ENCODE measurements at regions not wholly inside any gene's neighbourhood (a gene's known extent, or its start where the extent isn't known, plus 50 kb on each side); places are given as distances from the start of the nearest gene placed in this dataset.

DNA sequence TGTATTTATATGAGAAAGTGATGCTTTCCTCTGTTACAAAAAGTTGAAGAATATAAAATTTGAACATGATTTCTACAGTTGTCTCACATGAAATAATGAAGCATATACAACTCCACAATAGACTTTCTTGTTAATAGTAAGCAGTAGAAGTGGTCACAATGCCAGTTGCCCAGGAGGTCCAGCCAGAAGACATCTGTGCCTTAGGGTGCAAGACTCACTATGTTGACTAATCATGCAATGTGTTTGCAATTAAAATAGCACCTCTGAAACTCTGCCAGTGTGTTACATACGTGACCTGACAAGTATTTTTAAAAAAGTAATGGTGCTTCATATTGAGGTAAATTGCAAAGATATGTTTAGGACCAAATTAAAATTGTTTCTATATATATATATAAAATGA, 547.2 kb downstream of the ETV1 start:
- DNase-seq (ENCODE audit: low read depth in 2 of 2): no peak

DNA sequence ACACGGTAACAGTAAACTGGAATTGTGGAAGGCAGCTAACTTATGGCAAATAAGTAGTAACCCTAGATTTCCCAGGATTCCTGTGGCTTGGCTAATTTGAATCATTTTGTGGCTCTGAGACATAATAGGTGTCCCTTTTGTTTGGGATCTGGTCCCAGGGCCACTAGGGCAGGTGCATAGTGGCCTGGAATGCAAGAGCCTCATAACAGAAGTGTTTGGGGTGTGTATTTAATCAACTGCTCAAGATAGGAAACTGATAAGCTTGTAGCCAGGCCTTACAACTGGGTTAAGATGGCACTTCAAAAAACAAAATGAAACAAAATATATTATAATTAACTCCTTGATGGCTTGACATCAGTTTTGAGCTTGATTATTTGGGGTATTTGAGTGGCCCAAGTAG, 541.8 kb downstream of the ETV1 start:
- no peak for DNase-seq (ENCODE audit: low read depth in 2 of 2)

- no peak for DNase-seq (ENCODE audit: low read depth in 2 of 2)
These were observed 541.2 kb downstream of the ETV1 start for GRCh38 chr7:13448243-13448642.

DNA sequence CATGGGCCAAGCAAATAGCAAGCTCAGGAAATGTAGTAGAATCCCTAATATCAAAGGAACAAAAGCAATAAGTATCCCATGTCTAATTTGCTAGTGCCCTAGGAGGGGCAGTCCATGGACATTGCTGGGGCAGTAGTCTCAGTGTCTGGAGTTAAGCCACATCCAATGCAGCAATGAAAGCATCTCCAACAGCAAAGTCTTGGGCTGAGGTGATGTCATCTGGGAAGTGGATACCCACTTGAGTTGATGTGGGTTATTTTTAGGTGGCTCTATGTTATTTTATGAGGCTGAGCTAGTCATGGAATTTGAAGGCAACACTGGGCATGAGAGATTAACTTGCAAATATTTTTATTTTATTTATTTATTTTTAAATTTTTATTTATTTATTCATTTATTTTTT, 540.0 kb downstream of the ETV1 start:
- DNase-seq (ENCODE audit: low read depth in 2 of 2): no peak

DNA sequence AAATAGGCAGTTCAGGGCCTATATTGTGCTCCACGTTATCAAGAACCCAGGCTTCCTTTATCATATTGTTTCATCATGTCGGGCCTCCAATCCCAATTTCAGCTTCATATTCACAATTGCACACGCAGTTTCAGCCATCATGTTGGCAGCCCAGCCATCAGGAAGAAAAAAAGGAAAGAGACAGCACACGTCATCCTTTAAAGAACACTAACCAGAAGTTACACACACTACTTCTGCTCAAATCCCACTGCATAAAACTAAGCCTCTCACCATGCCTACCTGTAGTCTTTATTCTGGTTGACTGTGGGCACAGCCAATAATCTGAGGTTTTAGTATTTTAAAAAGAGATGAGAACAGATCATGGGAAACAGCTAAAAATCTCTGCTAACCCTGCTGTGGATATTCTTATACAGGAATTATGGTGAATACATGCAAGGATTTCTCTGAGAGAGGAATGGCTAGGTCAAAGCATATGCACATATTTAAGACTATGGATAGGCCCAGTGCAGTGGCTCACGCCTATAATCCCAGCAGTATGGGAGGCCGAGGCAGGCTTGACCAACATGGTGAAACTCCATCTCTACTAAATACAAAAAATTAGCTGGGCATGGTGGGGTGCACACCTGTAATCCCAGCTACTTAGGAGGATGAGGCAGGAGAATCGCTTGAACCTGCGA, 534.4 kb downstream of the ETV1 start:
- DNase-seq (ENCODE audit: low read depth in 2 of 2): no peak

DNA sequence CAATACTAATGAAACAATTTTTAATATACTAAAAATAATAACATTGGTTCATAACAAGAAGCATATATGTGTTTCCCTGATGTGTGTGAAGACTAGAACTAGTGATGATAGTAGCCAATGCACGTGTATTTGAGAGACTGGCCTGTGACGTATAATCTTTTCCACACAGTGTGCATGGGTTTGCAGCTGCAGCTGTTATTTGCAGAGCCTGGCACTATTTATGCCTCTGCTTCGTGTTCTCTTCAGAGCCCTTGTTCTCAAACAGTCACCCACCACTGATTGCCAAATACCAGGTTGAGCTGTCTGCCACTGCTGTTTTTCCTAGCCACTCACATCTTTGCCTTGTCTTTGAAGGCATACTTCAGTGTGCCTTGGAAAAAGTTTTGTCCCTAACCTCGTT, 531.7 kb downstream of the ETV1 start:
- DNase-seq (ENCODE audit: low read depth in 2 of 2): no peak

- no peak for DNase-seq (ENCODE audit: low read depth in 2 of 2)
These were observed 522.5 kb downstream of the ETV1 start for GRCh38 chr7:13466874-13467547.

DNA sequence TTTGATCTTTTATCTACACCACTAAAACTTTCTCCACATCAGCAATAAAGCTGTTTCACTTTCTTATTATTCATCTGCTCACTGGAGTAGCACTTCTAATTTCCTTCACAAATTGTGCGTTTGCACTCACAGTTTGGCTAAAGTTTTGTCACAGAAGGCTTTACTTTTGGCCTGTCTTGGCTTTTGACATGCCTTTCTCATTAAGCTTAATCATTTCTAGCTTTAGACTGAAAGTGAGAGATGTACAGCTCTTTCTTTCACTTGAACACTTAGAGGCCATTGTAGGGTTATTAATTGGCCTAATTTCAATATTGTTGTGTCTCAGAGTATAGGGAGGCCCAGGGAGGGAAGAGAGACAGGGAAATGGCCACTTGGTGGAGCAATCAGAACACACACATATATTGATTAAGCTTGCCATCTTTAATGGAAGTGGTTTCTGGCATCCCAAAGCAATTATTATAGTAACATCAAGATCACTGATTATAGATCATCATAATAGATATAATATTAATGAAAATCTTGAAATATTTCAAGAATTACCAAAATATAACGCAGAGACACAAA, 512.5 kb downstream of the ETV1 start:
- DNase-seq (ENCODE audit: low read depth in 2 of 2): no peak

GRCh38 chr7:13489386-13489785, 500.1 kb downstream of the ETV1 start:
- DNase-seq (ENCODE audit: low read depth in 2 of 2): no peak

GRCh38 chr7:13496976-13497375, 492.5 kb downstream of the ETV1 start:
- no peak for DNase-seq (ENCODE audit: low read depth in 2 of 2)

GRCh38 chr7:13508586-13508985, 480.9 kb downstream of the ETV1 start:
- no peak for DNase-seq (ENCODE audit: low read depth in 2 of 2)

DNA sequence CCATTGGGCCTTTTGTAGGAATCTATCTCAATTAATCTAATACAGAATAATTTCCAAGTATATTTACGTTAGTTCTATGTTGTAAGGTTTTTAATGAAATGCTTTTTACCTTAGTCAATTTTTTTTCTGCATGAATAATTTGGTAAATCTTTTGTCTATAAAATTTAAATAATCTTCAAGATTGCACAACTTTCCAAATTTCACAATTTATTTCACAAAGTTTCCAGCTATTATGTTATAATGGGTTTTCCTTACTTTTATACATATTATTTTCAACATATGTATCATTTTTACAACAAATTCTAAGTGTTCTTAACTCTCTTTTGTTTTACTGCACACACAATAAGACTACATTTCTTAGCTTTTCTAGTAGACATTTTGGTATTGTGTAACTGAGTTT, 470.7 kb downstream of the ETV1 start:
- no peak for DNase-seq (ENCODE audit: low read depth in 2 of 2)

- DNase-seq (ENCODE audit: low read depth in 2 of 2): no peak
These were observed 465.4 kb downstream of the ETV1 start for GRCh38 chr7:13524076-13524475.

- no peak for DNase-seq (ENCODE audit: low read depth in 2 of 2)
These were observed 457.3 kb downstream of the ETV1 start for GRCh38 chr7:13532028-13532753.

DNA sequence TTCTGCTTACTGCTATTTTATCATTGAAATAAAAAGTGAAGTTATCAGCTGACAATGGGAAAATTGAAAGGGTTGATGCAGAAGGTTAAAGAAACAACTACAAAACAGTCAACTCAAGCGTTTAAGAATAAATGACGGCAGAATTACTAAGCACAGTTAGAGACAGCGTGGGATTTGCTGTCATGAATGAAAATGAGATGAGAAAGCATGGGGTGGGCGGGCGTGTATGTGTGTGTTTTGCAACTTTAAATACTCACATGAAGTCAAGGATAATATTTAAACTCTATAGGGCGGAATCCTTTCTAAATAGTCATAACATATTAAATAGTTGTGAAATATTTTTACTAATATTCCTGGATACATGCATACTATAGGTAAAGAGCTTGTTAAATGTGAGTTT, 450.8 kb downstream of the ETV1 start:
- DNase-seq (ENCODE audit: low read depth in 2 of 2): no peak

DNA sequence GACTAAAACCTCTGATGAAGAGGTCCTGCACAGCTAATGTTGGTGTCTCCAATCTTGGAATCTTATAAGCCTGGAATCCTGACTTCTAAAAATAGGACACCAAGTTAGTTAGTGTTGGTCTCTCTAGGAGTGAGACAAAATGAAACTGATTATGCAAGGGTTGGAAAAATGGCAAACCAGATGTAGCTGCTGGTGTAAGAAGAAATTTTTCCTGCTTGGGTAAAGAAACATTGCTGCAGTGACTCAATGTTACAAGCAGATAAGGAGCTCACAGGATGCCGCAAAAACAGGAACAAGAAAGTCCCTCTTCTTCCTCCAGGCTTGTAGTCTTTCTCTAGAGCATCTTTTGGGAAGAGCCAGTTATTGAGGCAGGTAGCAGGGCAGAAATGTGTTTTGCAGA, 449.0 kb downstream of the ETV1 start:
- DNase-seq (ENCODE audit: low read depth in 2 of 2): no peak

DNA sequence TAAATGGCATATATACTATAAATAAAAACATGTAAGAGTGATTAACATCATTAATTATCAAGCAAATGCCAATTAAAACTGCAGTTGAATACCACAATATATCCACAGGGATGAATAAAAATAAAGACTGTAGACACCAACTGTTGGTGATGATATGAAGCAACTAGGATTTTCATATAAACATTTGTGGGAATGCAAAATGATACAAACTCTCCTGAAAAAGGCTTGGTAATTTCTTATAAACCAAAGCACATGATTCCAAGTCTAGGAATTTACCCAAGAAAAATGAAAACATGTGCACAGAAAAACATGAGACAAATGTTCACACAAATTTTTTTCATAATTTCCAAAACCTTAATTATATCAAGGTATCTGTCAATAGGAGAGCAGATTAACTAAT, 448.1 kb downstream of the ETV1 start:
- no peak for DNase-seq (ENCODE audit: low read depth in 2 of 2)

DNA sequence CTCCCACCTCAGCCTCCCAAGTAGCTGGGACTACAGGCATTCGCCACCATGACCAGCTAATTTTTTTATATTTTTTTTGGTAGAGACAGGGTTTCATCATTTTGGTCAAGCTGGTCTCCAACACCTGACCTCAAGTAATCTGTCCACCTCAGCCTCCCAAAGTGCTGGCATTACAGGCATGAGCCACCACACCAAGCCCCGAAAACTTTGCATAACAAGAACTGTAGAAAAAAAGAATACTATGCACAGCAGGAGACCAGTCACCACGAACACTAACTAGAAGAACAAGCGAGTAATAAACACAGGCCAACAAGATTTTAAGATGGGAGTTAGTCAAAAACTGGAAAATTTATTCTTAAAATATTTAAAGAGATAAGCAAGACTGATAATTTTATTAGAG, 447.0 kb downstream of the ETV1 start:
- DNase-seq (ENCODE audit: low read depth in 2 of 2): no peak

- no peak for DNase-seq (ENCODE audit: low read depth in 2 of 2)
These were observed 438.0 kb downstream of the ETV1 start for GRCh38 chr7:13551503-13551902.

DNA sequence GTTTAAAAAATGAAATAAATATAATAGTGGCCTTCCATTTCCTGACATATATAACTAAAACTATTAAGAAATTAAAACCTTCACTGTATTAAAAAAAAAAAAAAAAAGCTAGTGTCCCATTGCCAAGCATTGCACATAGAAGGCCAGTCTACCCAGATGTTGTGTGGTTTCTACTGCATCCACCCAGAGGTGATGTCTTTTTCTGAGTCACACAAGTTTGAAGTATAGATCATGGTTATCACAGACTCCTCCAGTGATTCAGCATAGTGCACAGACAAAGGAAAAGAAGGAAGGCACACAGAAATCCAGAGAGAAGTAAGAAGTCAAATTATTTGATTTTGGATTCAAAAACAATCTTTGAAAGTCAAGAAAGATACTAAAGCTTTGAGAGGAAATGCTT, 429.0 kb downstream of the ETV1 start:
- DNase-seq (ENCODE audit: low read depth in 2 of 2): no peak

DNA sequence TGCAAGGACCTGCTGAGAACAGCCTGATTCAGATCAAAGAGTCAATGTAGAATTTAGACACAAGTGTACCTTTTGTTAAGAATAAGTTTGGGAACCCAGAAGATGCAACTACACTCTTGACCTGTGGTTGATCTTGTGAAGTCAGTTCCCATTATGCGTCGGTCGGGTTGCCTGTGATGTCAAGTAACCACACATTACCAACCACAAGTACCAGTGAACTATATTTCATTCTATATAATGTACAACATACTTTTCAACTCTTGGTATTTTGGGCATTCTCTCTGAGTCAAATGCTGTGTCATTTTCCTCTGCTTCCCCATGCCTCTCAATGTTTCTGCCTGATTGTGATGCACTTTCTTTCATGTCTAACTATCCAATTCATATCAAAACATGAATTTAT, 426.2 kb downstream of the ETV1 start:
- no peak for DNase-seq (ENCODE audit: low read depth in 2 of 2)

DNA sequence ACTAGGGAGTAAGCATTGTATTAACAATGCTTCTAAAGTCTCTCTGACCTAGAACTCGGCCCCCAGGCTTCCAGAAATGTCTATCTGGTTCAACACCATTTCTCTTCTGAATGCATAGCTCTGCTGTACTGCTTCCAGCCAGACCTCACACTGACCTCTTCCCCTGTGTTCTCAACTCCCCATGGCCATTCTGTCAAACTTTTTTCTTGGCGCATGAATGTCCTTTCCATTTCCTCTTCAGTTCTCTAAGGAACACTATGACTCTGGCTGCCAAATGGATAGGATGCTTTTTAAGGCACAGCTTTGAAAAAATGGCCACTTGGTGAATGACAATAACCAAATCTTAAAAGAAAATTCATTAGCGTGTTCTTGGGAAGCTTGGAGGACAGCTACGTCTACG, 425.8 kb downstream of the ETV1 start:
- no peak for DNase-seq (ENCODE audit: low read depth in 2 of 2)
